IPS DF 19.7 (cell line): ENCODE measurements at regions not wholly inside any gene's neighbourhood (a gene's known extent, or its start where the extent isn't known, plus 50 kb on each side); places are given as distances from the start of the nearest gene placed in this dataset.
"Not testable (repeated sequence)": the region's sequence is repeated elsewhere in the genome, so short reads cannot be mapped to it uniquely, and the experiment has no call there.

Source experiments
- DNase-seq: peaks from one replicate; pipeline ENCODE4 v3.0.0-alpha.2; 2013; ENCODE audit warnings: low read depth, low spot score

- no peak for DNase-seq
Measured at GRCh38 chr9:38342532-38342931, 50.0 kb upstream of the ALDH1B1 start.

DNA sequence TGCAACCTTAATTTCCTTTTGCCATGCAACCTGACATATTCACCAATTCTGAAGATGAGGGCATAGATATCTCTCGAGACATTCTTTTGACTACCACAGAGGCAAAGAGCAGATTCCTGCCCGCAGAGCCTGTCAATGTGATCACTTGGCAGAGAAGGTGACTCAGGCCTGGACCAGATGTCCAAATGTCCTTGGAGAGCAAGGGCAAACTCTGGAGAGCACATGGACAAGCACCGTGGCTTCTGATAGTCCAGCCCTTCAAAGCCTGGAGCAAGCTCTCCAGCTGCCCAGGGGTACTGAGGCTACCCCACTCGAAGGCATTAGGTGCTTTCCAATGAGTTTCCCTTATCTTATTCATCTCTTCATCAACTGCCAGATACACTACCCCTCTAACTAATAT, 50.4 kb upstream of the ALDH1B1 start:
- DNase-seq = no peak

DNA sequence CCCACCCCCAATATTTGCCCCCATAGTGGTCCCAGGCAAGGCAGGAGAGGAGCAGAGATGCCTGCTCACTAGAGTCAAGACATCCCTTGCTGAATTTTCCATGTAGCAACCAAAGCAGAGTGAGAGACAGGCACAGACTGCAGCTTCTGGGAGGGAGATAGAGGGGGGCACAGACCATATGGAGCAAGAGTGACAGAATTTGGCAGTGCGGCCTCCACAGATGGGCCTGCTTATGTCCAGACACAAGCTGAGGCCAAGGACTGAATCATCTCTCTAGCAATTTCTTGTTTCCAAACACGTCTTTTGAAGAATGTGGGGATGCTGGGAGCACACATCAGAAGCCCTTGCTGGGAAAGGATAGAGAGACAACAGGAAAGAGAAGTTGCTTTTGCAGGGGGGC, 53.0 kb upstream of the ALDH1B1 start:
- DNase-seq = no peak

DNA sequence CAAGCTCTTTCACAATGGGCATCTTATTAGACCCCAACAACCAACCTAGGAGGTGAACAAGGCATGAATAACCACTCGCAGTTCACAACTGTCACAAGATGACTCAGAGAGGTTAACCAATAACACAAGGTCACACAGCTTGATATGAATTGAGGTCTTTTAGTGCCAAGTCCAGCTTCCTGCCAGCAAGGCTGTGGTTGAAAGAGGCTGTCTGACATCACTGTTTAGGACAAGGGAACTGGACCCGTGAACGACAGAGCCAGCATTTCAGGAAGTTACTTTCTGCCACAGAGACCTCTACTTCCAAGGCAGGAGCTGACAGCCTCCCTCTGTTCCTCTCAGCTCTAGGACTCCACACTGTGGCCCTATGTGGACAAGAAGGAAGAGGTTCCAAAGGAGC, 53.4 kb upstream of the ALDH1B1 start:
- DNase-seq = no peak

DNA sequence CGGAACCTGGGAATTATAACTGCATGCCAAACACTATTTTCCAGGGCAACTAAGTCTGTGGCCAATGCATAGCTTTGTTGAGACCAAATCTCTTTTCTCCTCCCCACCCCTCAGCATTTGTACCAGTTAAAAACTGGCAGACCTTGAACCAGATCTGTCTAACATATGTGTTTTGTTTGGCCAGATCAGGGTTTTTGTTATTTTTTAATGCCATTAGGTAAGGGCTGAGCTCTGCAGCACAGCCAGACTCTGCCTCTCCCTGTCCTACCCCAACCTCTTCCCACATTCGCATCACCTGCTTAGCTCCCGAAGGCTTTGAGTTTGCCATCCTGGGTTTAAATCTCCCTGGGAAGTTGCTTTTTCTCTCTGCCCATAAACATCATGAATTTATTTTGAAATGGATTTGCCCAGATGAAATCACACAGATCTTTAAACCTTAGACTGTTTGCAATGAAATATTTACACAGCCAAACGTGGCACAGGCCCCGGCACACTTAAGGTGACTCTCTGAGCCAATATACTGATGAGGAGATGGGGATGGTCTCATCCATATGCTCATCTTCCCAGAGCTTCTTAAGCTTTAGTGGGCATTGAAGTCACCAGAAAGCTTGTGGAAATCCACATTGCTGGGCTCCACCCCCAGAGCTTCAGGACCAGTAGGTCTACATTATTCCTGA, 54.0 kb upstream of the ALDH1B1 start:
- DNase-seq = no peak

DNA sequence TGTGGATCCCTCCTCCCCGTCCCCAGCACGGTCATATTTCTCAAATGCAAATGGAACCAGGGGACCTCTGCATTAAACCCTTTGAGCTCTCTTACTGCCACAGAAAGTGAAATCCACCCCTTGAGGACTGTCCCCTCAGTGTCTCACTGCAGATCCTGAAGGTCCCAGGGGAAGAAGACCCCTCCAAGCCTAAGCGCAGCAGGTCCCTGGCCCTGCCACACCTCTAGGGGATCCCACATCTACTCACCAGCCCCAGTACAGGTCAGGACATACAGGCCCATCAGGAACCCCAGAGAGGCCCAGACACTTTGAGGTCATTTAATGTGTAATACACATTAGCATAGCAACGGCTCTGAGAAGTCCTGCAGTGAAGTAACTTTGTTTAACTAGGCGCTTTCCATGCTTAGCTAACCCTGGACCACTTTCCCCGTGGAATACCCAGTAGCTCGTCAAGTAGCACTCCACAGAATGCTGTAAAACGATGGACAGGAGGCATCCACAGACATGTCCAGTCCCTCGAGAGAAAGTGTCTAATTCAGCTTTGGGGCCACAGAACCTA, 54.7 kb upstream of the ALDH1B1 start:
- DNase-seq = no peak

GRCh38 chr9:38337181-38337580, 55.3 kb upstream of the ALDH1B1 start:
- DNase-seq = no peak

GRCh38 chr9:38336341-38336740, 56.2 kb upstream of the ALDH1B1 start:
- no peak for DNase-seq

GRCh38 chr9:38335686-38336085, 56.8 kb upstream of the ALDH1B1 start:
- no peak for DNase-seq

- no peak for DNase-seq
Measured at GRCh38 chr9:38334234-38334633, 58.3 kb upstream of the ALDH1B1 start.

DNA sequence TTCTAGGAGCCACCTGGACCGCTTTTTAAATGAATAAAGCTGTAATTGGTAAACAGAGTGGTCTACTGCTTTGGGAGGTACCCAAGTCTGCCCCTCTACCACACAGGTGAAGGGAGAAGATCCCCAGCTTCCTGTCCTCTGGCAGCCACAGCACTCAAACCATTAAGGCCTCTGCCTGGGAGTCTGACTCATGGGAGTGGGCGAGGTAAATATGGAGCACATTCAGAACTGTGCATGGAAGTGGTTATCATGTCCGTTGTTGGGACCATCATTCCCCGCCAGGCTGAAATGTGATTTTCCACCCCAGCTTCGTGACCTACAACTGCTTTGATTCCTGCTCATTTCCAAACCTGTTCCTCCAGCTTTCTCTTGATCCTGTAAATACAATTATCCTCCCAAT, 59.5 kb upstream of the ALDH1B1 start:
- DNase-seq = no peak

GRCh38 chr9:38332625-38333024, 59.9 kb upstream of the ALDH1B1 start:
- DNase-seq = no peak

DNA sequence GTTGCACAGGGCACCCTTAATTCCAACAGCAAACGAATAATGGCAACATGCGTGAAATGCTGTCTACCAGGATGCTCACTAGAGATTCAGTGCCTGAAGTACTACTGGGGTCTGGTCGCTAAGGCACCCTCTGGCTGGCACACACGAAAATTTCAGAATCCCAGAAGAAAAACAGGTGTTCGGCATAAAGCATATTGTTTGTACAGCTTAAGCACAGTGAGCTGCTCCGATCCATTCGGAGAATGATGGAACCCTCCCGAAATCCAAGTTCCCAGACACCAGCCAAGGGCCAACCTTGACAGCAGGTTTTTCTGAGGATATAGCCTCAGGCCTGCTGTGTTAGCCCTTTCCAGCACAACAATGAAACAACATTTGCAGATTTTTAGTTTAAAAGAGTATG, 61.4 kb upstream of the ALDH1B1 start:
- DNase-seq = no peak

DNA sequence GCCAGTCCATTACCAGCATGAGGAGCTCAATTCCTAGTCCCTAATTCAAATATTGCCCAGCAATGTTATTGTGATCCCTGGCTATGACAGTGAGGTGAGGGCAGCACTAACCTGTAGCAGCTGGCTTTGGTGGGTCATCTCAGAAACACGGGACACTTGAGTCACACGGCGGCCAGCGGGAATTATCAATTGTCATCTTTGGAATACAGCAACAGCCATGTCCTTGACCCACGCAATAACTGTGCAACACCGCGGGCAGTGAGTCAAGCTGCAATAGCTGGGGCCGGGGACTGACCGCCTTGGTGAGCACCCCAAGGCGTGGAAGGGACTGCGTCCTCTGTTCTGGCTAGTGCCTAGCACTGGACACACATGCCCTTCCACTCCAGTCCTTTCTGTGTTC, 62.5 kb upstream of the ALDH1B1 start:
- DNase-seq = no peak

DNA sequence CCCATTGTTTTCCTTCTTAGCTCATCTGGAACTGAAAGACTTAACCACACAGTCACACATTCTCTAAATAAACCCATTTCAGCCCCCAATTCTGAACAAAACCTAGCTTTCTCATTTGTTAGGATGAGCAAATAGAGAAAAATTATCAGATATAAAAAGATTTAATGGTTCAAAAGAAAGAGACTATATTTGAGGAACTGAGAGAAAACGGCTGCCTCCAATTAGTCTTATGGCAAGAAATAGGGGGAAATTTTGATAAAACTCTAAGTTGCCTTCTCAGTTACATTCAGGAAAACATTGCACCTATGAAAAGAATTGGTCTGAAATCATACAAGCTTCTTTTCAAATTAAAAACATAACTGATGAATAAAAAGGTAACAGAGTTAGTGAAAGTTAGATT, 63.7 kb upstream of the ALDH1B1 start:
- no peak for DNase-seq

DNA sequence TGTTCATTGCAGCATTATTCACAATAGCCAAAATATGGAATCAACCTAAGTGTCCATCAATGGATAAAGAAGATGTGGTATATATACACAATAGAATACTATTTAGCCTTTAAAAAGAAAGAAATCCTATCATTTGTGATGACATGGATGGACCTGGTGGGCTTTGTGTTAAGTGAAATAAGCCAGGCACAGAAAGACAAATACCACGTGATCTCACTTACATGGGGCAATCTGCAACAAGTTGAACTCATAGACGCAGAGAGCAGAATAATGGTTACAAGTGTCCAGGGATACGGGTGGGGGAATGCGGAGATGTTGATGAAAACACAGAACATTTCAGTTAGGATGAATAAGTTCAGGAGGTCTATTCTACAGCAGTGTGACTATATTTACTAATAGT, 66.4 kb upstream of the ALDH1B1 start:
- DNase-seq = no peak

- DNase-seq = not testable (repeated sequence)
Measured at GRCh38 chr9:38324213-38324612, 68.3 kb upstream of the ALDH1B1 start.

GRCh38 chr9:38322937-38323336, 69.6 kb upstream of the ALDH1B1 start:
- no peak for DNase-seq

- no peak for DNase-seq
Measured at GRCh38 chr9:38319496-38320173, 72.9 kb upstream of the ALDH1B1 start.

GRCh38 chr9:38318759-38319495, 73.6 kb upstream of the ALDH1B1 start:
- DNase-seq = no peak

DNA sequence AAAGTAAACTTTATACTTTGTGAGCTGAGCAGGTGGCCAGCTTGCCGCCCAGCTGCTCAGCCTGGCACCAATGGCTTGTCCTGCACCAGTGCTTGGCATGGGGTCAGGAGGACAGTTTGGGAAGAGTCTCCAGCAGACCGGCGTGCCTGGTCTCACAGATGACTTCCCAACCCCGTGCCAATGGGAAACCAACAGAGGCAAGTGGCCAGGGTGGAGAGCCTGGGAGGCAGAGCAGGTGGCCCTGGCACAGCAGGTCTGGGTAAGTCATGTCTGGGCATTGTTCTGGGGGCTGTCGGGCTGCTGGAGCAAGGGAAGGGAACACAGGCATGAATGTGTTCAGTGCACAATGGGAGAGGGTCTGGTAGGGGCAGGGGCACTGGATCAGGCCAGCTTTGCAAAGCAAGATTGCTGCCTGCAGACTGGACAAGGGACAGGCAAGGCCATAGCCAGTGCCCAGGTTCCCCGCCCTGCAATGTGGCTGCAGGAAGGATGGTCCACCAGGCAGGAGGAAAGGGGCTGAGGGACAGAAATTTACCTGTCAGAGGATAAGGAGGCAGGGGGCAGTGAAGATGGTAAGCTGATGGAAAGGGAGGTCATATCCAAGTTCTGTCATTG, 76.2 kb upstream of the ALDH1B1 start:
- no peak for DNase-seq

DNA sequence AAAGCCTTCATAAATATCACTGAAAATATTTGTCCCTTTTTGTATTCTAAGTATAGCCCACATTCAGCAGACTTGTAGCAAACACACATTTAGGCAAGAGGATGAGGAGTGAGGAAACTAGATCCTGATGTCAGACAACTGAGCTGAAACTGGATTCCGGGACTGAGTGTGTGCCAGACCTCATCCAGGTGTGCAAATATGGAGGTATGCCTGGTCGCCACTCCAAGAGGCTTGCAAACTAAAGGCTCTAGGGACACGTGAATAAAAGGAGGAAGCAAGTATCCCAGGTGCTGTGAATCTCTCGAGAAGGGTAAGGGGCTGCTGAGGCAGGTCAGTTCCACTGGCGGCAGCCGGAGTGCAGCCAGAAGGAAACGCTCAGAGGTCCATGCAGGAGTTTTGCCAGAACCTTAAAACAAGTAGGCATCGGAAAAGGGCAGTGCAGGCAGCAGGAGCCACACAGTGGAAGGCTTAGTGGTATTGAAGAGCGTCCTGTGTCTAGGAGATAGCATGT, 77.4 kb upstream of the ALDH1B1 start:
- DNase-seq = no peak
